ENCODE measurements at regions not wholly inside any gene's neighbourhood (a gene's known extent, or its start where the extent isn't known, plus 50 kb on each side); places are given as distances from the start of the nearest gene placed in this dataset.
"Not testable (repeated sequence)": the region's sequence is repeated elsewhere in the genome, so short reads cannot be mapped to it uniquely, and the experiment has no call there.

DNA sequence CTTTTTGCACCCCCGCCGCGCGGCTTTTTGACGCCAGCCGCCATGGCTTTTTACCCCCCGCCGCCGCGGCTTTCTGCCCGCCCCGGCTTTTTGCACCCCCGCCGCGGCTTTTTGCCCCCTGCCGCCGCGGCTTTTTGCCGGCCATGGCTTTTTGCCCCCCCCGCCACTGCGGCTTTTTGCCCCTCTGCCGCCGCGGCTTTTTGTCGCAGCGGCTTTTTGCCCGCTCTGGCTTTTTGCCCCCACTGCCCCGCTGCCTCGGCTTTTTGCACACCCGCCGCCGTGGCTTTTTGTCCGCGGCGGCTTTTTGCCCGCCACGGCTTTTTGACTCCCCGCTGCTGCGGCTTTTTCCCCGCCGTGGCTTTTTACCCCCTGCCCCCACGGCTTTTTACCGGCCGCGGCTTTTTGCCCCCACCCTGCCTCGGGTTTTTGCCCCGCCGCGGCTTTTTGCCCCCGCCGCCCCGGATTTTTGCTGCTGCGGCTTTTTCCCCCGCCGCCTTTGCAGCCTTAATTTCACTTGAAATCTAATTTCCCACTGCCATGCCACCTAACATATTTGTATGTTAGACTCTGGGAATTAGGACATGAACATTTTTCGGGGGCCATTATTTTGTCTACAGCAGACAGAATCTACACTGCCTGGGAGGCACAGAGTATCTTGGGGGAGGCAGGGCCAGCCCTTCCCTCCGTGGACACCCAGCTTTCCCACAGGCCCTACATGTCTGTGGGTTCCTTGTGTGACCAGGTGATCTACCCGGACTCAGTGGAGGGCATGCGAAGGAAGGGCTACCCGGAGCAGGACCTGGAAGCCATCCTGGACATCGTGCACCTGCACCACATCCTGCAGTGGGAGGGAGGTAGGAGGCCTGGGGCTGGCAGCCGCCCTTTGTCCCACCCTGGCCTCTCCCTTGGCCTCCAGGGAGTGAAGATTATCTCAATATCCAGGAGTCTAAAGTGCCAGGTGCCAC lies 3031.0 kb upstream of the TEKT4 start:
- H3K27me3 Mint-ChIP-seq (ENCODE audit: low read depth) = no peaks in the 10 kb centered on the region
- no peak overlapping the region for H3K4me3 Mint-ChIP-seq
- no peak for DNase-seq (ENCODE audit: low read depth, low spot score)
- H3K36me3 Mint-ChIP-seq (ENCODE audit: low read depth) = no peaks in the 10 kb centered on the region
- H3K4me1 Mint-ChIP-seq = no peaks in the 10 kb centered on the region
- TF ChIP-seq, protein P1, sequence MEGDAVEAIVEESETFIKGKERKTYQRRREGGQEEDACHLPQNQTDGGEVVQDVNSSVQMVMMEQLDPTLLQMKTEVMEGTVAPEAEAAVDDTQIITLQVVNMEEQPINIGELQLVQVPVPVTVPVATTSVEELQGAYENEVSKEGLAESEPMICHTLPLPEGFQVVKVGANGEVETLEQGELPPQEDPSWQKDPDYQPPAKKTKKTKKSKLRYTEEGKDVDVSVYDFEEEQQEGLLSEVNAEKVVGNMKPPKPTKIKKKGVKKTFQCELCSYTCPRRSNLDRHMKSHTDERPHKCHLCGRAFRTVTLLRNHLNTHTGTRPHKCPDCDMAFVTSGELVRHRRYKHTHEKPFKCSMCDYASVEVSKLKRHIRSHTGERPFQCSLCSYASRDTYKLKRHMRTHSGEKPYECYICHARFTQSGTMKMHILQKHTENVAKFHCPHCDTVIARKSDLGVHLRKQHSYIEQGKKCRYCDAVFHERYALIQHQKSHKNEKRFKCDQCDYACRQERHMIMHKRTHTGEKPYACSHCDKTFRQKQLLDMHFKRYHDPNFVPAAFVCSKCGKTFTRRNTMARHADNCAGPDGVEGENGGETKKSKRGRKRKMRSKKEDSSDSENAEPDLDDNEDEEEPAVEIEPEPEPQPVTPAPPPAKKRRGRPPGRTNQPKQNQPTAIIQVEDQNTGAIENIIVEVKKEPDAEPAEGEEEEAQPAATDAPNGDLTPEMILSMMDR (conservative IDR thresholded peaks at IDR 0.05) = no peak
- H3K9me3 Mint-ChIP-seq = no peaks in the 10 kb centered on the region
- H3K27ac Mint-ChIP-seq (ENCODE audit: unreplicated experiment) = no peak overlapping the region

DNA sequence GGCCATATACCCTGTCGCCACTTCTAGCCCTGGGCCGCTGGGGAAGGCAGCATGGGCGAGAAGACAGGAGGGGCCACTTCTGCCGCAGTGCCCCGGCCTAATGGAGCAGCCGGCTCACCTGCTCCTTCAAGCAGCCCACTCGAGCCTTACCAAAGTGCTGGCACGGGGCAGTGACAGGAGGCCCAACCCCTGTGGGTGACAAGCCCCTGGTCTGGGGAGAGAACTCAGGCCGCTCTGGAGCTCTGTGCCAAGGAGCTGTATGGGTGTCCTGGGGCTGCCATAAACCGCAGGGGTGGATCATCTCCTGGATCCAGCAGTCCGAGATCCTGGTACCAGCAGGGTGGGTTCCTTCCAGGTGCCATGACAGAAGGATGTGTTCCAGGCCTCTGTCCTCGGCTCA lies 3029.0 kb upstream of the TEKT4 start:
- H3K36me3 Mint-ChIP-seq (ENCODE audit: low read depth); H3K27me3 Mint-ChIP-seq (ENCODE audit: low read depth); H3K4me1 Mint-ChIP-seq; H3K4me3 Mint-ChIP-seq; DNase-seq (ENCODE audit: low read depth, low spot score); H3K9me3 Mint-ChIP-seq; H3K27ac Mint-ChIP-seq (ENCODE audit: unreplicated experiment): not testable (repeated sequence)

DNA sequence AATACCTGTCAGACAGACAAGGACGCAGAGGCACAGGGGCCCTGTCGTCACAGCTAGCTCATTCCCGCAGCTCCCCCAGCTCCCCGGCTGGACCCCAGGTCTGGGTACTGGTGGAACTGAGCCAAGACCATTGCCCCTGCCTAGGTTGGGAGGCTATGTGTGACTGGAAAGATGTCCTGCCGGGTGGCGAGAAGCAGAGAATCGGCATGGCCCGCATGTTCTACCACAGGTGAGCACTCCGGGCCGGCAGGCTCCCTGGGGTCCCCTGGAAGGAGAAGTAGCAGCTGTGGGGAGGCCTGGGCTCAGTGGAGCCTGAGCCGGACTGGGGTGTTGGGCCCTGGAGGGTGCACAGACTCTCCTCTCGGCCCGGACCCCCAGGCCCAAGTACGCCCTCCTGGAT lies 3028.3 kb upstream of the TEKT4 start:
- not testable (repeated sequence) for H3K4me3 Mint-ChIP-seq; H3K4me1 Mint-ChIP-seq; H3K9me3 Mint-ChIP-seq; H3K27ac Mint-ChIP-seq (ENCODE audit: unreplicated experiment); H3K27me3 Mint-ChIP-seq (ENCODE audit: low read depth); DNase-seq (ENCODE audit: low read depth, low spot score); H3K36me3 Mint-ChIP-seq (ENCODE audit: low read depth)

DNA sequence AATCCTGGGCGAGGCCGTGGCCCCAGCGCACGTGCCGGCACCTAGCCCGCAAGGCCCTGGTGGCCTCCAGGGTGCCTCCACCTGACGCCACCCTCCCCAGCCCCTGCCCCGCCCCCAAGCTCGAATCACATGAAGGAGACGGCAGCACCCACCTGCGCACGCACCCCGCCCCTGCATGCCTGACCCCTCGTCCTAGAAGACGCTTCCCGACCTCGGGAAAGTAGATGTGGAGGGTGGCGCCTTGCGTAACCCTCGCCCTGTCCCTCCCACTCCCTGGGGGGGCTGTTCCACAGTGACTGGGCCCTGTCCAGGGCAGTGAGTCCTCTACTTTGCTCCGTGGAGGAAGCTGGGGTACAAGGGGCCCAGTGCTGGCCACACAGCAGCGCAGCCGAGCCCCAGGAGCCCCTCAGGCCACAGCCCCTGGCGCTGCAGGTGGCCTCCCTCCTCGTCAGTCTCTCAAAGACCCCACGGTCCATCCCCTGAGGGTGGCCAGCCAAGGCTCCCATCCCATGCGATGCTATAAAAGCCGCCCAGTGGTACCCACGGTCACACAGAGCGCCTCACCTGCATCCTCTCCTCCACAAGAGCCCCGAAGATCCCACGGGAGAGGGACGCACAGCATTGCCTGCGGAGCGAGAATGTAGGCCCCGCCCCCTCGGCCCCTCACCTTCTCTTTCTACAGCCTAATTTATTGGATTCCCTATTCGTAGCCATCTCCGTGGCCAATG lies 3027.3 kb upstream of the TEKT4 start:
- H3K9me3 Mint-ChIP-seq; DNase-seq (ENCODE audit: low read depth, low spot score); H3K27me3 Mint-ChIP-seq (ENCODE audit: low read depth); H3K36me3 Mint-ChIP-seq (ENCODE audit: low read depth); H3K4me3 Mint-ChIP-seq; H3K4me1 Mint-ChIP-seq; H3K27ac Mint-ChIP-seq (ENCODE audit: unreplicated experiment): not testable (repeated sequence)

DNA sequence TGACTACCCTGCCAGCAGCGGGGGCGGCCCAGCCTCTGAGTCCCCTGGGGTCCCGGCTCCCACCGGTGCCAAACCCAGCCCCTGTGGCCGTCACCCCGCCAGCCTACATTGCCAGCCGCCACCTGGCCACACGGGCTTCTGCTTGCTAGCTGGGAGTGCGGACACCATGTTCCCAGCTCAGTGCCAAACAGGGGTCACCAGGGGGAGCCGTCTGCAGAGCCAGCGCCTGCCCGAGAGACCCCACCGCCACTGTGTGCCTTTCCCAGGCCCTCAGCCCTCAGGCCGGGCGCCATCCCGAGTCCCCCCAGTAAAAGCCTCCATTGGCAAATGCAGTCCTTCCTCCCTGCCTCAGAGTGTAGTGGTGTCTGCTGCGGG lies 3026.8 kb upstream of the TEKT4 start:
- H3K36me3 Mint-ChIP-seq (ENCODE audit: low read depth); H3K27me3 Mint-ChIP-seq (ENCODE audit: low read depth); H3K4me3 Mint-ChIP-seq; H3K27ac Mint-ChIP-seq (ENCODE audit: unreplicated experiment); H3K9me3 Mint-ChIP-seq; DNase-seq (ENCODE audit: low read depth, low spot score); H3K4me1 Mint-ChIP-seq: not testable (repeated sequence)

DNA sequence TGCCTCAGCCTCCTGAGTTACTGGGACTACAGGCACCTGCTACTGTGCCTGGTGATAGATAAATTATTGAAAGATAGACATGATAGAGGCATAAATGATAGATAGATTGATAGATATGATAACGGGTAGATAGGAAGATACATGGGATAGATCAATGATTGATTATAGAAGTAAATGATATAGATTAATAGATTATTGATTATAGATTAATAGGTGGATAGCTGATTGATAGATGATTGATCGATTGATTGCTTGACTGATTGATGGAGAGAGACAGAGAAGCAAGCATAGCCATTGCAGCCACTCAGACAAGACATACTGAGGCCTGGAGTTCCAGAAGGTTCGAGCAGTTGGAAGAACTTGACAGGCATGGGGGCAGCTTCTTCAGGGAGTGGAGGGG lies 3024.8 kb upstream of the TEKT4 start:
- H3K4me3 Mint-ChIP-seq; H3K9me3 Mint-ChIP-seq; H3K27me3 Mint-ChIP-seq (ENCODE audit: low read depth); DNase-seq (ENCODE audit: low read depth, low spot score); H3K4me1 Mint-ChIP-seq; H3K27ac Mint-ChIP-seq (ENCODE audit: unreplicated experiment): not testable (repeated sequence)
- H3K36me3 Mint-ChIP-seq (ENCODE audit: low read depth) = peaks cover 15% of the 10 kb centered on the region

DNA sequence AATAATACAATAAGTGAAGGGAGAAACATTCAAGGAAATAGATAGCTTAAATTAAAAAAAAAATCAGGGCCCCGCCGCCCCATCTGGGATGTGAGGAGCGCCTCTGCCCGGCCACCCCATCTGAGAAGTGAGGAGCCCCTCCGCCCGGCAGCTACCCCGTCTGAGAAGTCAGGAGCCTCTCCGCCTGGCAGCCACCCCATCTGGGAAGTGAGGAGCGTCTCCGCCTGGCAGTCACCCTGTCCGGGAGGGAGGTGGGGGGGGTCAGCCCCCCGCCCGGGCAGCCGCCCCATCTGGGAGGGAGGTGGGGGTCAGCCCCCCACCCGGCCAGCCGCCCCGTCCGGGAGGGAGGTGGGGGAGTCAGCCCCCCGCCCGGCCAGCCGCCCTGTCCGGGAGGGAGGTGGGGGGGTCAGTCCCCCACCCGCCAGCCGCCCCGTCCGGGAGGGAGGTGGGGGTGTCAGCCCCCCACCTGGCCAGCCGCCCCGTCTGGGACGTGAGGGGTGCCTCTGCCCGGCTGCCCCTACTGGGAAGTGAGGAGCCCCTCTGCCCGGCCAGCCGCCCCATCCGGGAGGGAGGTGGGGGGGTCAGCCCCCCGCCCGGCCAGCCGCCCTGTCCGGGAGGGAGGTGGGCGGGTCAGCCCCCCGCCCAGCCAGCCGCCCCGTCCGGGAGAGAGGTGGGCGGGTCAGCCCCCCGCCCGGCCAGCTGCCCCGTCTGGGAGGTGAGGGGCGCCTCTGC lies 3019.4 kb upstream of the TEKT4 start:
- peaks cover 13% of the 10 kb centered on the region for H3K36me3 Mint-ChIP-seq (ENCODE audit: low read depth)
- DNase-seq (ENCODE audit: low read depth, low spot score); H3K9me3 Mint-ChIP-seq: not testable (repeated sequence)

DNA sequence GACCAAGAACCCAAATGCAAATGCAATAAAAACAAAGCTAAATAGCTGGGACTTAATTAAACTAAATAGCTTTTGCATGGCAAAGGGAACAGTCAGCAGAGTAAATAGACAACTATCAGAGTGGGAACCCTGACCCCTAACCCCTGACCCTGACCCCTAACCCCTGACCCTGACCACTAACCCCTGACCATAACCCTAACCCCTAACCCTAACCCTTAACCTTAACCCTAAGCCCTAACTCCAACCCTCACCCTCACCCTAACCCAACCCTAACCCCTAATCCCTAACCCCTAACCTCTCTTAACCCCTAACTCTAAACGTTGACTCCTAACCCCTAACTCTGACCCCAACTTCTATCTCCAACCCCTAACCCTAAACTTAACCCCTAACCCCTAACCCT lies 3014.3 kb upstream of the TEKT4 start:
- not testable (repeated sequence) for H3K9me3 Mint-ChIP-seq; DNase-seq (ENCODE audit: low read depth, low spot score); H3K36me3 Mint-ChIP-seq (ENCODE audit: low read depth); H3K4me3 Mint-ChIP-seq; H3K27me3 Mint-ChIP-seq (ENCODE audit: low read depth); H3K27ac Mint-ChIP-seq (ENCODE audit: unreplicated experiment); H3K4me1 Mint-ChIP-seq

More for the DNA sequence above, 3019.4 kb upstream of the TEKT4 start:
- H3K4me3 Mint-ChIP-seq; H3K27ac Mint-ChIP-seq (ENCODE audit: unreplicated experiment); H3K27me3 Mint-ChIP-seq (ENCODE audit: low read depth); H3K4me1 Mint-ChIP-seq: not testable (repeated sequence)

DNA sequence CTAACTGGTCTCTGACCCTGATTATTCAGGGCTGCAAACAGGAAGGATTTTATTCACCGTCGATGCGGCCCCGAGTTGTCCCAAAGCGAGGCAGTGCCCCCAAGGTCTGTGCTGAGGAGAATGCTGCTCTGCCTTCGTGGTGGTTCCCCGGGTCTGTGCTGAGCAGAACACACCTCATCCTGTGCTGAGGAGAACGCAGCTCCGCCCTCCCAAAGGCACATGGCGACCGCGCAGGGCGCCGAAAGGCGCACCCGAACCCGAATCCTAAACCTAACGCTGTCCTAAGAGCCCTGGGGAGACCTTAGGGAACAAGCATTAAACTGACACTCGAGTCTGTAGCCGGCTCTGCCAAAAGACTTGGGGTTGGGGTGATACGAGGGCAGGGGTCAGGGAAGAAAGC lies 3013.5 kb upstream of the TEKT4 start:
- H3K9me3 Mint-ChIP-seq; DNase-seq (ENCODE audit: low read depth, low spot score): not testable (repeated sequence)

DNA sequence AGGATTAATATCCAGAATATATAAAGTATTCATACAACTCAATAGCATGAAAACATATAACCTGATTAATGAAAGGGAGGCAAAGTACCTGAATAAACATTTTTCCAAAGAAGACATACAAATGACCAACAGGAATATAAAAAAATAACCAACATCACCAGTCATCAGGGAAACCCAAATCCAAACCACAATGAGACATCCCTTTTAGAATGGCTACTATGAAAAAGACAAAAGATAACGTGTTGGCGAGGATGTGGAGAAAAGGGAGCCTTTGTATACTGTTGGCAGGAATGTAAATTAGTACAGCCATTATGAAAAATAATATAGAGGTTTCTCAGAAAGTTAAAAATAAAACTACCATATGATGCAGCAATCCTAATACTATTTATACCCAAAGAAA lies 2999.5 kb upstream of the TEKT4 start:
- H3K4me1 Mint-ChIP-seq; H3K9me3 Mint-ChIP-seq; H3K36me3 Mint-ChIP-seq (ENCODE audit: low read depth); H3K4me3 Mint-ChIP-seq; H3K27ac Mint-ChIP-seq (ENCODE audit: unreplicated experiment); DNase-seq (ENCODE audit: low read depth, low spot score); H3K27me3 Mint-ChIP-seq (ENCODE audit: low read depth): not testable (repeated sequence)

More for the DNA sequence above, 3013.5 kb upstream of the TEKT4 start:
- H3K27me3 Mint-ChIP-seq (ENCODE audit: low read depth); H3K36me3 Mint-ChIP-seq (ENCODE audit: low read depth); H3K4me3 Mint-ChIP-seq; H3K4me1 Mint-ChIP-seq; H3K27ac Mint-ChIP-seq (ENCODE audit: unreplicated experiment): not testable (repeated sequence)

DNA sequence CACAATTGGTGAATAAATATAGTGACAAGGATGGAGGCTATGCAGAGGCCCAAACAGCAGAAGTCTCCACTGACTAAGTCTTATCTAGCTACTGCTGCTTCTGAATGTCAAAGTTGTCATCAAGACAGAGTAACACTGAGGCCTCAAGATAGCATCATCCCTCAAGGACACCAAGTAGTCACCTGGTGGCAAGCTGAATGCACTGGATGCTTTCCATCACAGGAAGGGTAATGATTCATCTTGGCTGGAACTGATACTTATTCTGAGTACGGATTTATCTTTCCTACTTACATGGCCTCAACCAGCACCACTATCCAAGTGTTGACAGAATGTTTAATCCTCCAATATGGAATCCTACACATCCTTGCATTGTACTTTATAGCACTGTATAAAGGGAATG lies 2997.8 kb upstream of the TEKT4 start:
- not testable (repeated sequence) for H3K4me1 Mint-ChIP-seq; H3K27ac Mint-ChIP-seq (ENCODE audit: unreplicated experiment); H3K9me3 Mint-ChIP-seq; H3K36me3 Mint-ChIP-seq (ENCODE audit: low read depth); H3K4me3 Mint-ChIP-seq; H3K27me3 Mint-ChIP-seq (ENCODE audit: low read depth); DNase-seq (ENCODE audit: low read depth, low spot score)

DNA sequence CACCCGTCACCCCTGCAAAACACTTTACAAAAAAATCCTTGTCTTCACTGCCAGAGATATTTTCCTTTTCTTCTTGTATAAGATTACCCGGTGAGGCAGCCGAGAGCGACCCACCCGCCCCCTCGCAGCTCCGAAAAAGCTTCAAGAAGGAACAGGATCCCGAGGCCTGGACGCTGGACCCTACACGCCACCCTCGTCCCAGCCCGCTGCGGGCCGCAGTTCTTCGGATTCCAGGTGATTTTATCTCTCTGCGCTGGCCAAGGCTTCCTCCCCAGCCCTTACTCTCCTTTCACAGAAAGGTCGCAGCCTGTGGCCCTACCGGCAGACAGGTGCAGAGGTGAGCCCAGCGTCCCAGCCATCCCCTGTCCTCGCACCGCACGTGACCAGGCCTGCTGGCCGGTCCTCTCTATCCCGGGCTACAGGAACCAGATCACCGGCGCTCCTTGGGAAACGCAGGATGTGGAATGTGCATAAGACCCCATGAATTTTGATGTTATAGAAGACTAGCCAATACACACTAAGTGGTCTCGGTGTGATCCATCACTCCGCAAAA lies 2993.5 kb upstream of the TEKT4 start:
- not testable (repeated sequence) for DNase-seq (ENCODE audit: low read depth, low spot score); H3K27ac Mint-ChIP-seq (ENCODE audit: unreplicated experiment); H3K9me3 Mint-ChIP-seq

More for the DNA sequence above, 2993.5 kb upstream of the TEKT4 start:
- H3K4me3 Mint-ChIP-seq; H3K27me3 Mint-ChIP-seq (ENCODE audit: low read depth); H3K4me1 Mint-ChIP-seq; H3K36me3 Mint-ChIP-seq (ENCODE audit: low read depth): not testable (repeated sequence)

Measured in neural crest cell (in vitro differentiated cells).